ENCODE measurements at regions not wholly inside any gene's neighbourhood (a gene's known extent, or its start where the extent isn't known, plus 50 kb on each side); places are given as distances from the start of the nearest gene placed in this dataset.

DNA sequence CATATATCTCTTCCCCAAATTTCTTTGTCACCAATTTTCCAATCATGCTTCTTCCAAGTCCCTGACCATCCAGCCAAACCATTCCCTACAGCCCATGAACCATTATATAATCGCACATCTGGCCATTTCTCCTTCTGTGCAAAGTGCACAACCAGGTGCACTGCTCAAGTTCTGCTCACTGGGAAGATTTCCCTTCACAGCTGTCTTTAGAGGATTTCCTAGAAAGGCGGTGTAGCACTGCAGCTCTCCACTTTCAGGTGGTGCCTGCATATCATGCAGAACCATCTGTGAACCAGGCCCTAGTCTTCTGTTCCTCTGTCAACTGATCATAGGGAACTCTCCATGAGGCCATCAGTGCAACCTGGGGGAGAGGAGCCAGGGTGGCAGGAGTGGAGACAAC, 95.0 kb upstream of the CABCOCO1 start:
- no peak for TF ChIP-seq POLR2A (IDR thresholded peaks at IDR 0.05)
- TF ChIP-seq, protein P1, sequence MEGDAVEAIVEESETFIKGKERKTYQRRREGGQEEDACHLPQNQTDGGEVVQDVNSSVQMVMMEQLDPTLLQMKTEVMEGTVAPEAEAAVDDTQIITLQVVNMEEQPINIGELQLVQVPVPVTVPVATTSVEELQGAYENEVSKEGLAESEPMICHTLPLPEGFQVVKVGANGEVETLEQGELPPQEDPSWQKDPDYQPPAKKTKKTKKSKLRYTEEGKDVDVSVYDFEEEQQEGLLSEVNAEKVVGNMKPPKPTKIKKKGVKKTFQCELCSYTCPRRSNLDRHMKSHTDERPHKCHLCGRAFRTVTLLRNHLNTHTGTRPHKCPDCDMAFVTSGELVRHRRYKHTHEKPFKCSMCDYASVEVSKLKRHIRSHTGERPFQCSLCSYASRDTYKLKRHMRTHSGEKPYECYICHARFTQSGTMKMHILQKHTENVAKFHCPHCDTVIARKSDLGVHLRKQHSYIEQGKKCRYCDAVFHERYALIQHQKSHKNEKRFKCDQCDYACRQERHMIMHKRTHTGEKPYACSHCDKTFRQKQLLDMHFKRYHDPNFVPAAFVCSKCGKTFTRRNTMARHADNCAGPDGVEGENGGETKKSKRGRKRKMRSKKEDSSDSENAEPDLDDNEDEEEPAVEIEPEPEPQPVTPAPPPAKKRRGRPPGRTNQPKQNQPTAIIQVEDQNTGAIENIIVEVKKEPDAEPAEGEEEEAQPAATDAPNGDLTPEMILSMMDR (IDR thresholded peaks at IDR 0.05), result no peak

DNA sequence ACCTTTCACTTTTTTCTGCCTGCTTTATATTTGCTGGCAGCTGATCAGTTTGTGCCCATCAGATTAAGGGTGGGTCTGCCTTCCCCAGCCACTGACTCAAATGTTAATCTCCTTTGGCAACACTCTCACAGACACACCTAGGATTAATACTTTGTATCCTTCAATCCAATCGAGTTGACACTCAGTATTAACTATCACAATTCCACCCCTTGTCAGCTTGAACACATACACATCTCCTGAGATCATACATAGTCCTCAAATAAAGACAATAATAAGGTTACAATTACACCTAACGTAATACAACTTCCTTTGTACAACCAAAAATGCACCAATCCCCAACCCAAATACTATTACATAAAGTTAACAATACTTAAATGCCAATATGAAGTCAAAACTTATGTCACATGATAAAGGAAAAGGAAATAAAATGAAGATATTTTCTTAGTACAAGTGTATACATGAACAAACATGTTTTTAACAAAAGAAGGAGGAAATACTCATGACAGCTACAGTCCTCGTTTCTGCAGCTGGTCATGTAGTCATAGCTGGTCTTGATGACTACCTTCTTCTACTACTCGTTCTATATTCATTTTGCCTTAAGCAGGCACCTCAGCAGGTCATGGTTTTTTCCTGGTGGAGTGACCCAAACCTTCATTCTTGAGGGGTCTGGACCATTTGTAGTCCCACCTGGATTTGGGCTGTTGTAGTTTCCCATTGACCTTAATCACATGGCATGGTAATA, 96.7 kb upstream of the CABCOCO1 start:
- TF ChIP-seq, protein P1 (IDR thresholded peaks at IDR 0.05), result no peak
- no peak for TF ChIP-seq POLR2A (IDR thresholded peaks at IDR 0.05)
- Histone ChIP-seq H3K9me3 (no peaks in the 10 kb centered on the region), H3K4me1 (no peaks in the 10 kb centered on the region), H3K27me3 (no peaks in the 10 kb centered on the region), H3K36me3 (ENCODE audit: low read depth, missing control alignments) (no peaks in the 10 kb centered on the region), H3K4me3 (no peak overlapping the region), H3K27ac (no peak overlapping the region)
- intact Hi-C loops (cut with DNase I; ENCODE audit: low total_unique reads), result no loop called here
- no peak for DNase-seq
- WGBS, 2 donors, result 66 to 74% methylated on average over 4 of the region's 4 CpGs

More for the DNA sequence above, 95.0 kb upstream of the CABCOCO1 start:
- 94 to 98% methylated on average over 2 of the region's 2 CpGs for WGBS, 2 donors
- Histone ChIP-seq H3K36me3 (ENCODE audit: low read depth, missing control alignments) (no peaks in the 10 kb centered on the region), H3K4me3 (no peak overlapping the region), H3K9me3 (no peaks in the 10 kb centered on the region), H3K27ac (no peak overlapping the region), H3K4me1 (no peaks in the 10 kb centered on the region), H3K27me3 (no peaks in the 10 kb centered on the region)
- no peak for DNase-seq
- intact Hi-C loops (cut with DNase I; ENCODE audit: low total_unique reads), result no loop called here

DNA sequence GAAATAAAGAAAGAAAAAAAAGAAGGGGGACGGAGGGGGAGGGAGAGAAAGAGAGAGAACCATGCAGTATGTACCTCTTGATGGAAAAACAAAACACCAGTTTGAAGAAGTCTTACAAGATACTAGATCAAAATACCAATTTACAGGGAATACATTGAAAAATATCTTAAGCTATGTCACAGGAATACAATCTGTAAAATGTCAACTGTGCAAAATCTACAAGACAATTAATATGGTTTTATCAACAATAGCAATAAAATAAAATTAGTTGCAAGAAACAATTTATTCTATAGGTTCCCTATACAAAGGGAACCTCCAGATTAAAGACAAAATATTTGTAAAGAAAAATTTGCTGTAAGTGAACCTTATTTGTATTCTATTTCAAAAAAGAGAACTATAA, 98.3 kb upstream of the CABCOCO1 start:
- Histone ChIP-seq H3K36me3 (ENCODE audit: low read depth, missing control alignments) (no peaks in the 10 kb centered on the region), H3K27ac (no peak overlapping the region), H3K27me3 (no peaks in the 10 kb centered on the region), H3K4me3 (no peak overlapping the region), H3K9me3 (no peaks in the 10 kb centered on the region), H3K4me1 (no peaks in the 10 kb centered on the region)
- TF ChIP-seq, protein P1 (IDR thresholded peaks at IDR 0.05), result no peak
- no peak for TF ChIP-seq POLR2A (IDR thresholded peaks at IDR 0.05)
- no peak for DNase-seq
- WGBS, 2 donors, result 90 to 95% methylated on average over 1 of the region's 1 CpG
- intact Hi-C loops (cut with DNase I; ENCODE audit: low total_unique reads), result no loop called here

DNA sequence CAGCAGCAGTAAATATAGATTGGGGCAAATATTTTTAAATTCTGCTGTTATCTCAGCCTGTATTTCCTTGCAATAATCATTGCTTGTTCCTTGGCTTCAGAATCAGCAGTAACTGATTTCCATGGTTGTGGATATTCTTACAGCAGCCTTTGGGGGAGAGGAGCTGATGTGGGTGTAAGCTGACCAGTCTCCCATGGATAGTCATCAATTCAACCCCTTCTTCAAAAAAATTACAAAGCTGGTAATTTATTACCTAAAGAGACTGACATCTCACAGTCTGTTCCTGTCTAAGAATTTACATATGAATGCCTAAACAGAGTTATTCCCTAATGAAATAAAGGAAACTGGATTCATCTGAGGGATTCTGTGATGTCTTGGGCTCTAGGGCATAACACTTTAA, 103.1 kb upstream of the CABCOCO1 start:
- intact Hi-C loops (cut with DNase I; ENCODE audit: low total_unique reads), result no loop called here
- no peaks in the 10 kb centered on the region for H3K36me3 ChIP-seq (ENCODE audit: low read depth, missing control alignments)
- no peak overlapping the region for H3K27ac ChIP-seq
- H3K27me3 ChIP-seq, result no peaks in the 10 kb centered on the region
- no peaks in the 10 kb centered on the region for H3K4me1 ChIP-seq
- no peak for DNase-seq
- TF ChIP-seq, protein P1 (IDR thresholded peaks at IDR 0.05), result no peak
- no peak for TF ChIP-seq POLR2A (IDR thresholded peaks at IDR 0.05)
- H3K9me3 ChIP-seq, result no peaks in the 10 kb centered on the region
- no peak overlapping the region for H3K4me3 ChIP-seq

DNA sequence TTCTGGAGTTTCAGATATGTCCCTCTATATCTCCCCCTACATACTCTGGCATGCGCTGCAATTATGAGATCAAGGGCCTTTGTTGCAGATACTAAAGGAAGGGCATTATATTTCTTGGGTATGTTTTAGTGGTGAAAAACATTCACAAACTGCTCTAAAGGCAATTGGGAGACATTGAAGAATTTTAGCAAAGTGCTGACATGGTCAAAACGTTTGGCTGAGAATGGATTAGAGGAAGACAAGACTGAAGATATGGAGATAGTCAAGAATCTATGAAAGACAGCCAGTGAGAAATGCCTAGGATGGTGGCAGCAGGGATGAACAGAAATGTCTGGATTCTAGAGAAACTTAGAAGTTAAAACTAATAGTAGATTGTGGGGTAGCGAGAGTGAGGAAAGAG, 104.5 kb upstream of the CABCOCO1 start:
- H3K36me3 ChIP-seq (ENCODE audit: low read depth, missing control alignments), result no peaks in the 10 kb centered on the region
- no peaks in the 10 kb centered on the region for H3K4me1 ChIP-seq
- no peak for TF ChIP-seq POLR2A (IDR thresholded peaks at IDR 0.05)
- TF ChIP-seq, protein P1 (IDR thresholded peaks at IDR 0.05), result no peak
- no peaks in the 10 kb centered on the region for H3K27me3 ChIP-seq
- 82 to 84% methylated on average over 3 of the region's 3 CpGs for WGBS, 2 donors
- no peak overlapping the region for H3K4me3 ChIP-seq
- intact Hi-C loops (cut with DNase I; ENCODE audit: low total_unique reads), result no loop called here
- no peaks in the 10 kb centered on the region for H3K9me3 ChIP-seq
- no peak overlapping the region for H3K27ac ChIP-seq
- DNase-seq, result no peak

All from testis (tissue), 2 donors.